AG04450 (cell line): ENCODE measurements at regions not wholly inside any gene's neighbourhood (a gene's known extent, or its start where the extent isn't known, plus 50 kb on each side); places are given as distances from the start of the nearest gene placed in this dataset.
"Not testable (repeated sequence)": the region's sequence is repeated elsewhere in the genome, so short reads cannot be mapped to it uniquely, and the experiment has no call there.

Experiments
- CTCF ChIA-PET: fragments of 300-600, 350-600 bp; formaldehyde crosslinking; extraction: SDS; loops from one replicate; lab custom pipeline; 2022; ENCODE audit warnings: antibody characterized with exemption, inconsistent platforms; lab: Charles Lee
- POLR2A ChIA-PET: fragments of 350-600 bp; formaldehyde crosslinking; extraction: SDS; loops from one replicate; lab custom pipeline; 2021; ENCODE audit warnings: antibody characterized with exemption, inconsistent platforms; lab: Yijun Ruan, JAX
- DNase-seq: peaks from one replicate; pipeline ENCODE4 v3.0.0-alpha.2; 2011; ENCODE audit warnings: low read depth, low spot score
- H3K27ac ChIP-seq: one replicate; pipeline ENCODE4 v1.5.1; 2012; ENCODE audit warnings: low read depth, low read length, control low read depth
- H3K27me3 ChIP-seq: one replicate; pipeline ENCODE4 v1.6.0; 2012; ENCODE audit warnings: low read length; ENCODE audit not compliant: control insufficient read depth, insufficient read depth
- H3K4me3 ChIP-seq: 2 replicates; pipeline ENCODE4 v1.5.1; 2011; ENCODE audit warnings: mild to moderate bottlenecking, low read depth, low read length, control low read depth
- H3K9me3 ChIP-seq: 2 replicates; pipeline ENCODE4 v1.5.1; 2012; ENCODE audit warnings: low read length; ENCODE audit not compliant: control insufficient read depth, insufficient read depth
- CTCF ChIP-seq: IDR thresholded peaks from 2 replicates; pipeline ENCODE4 v1.5.1; 2011; ENCODE audit warnings: low read depth, low read length, control low read depth, inconsistent platforms

- no peak for TF ChIP-seq CTCF
- CTCF ChIA-PET, result interaction anchor here (1.1 kb wide), 1 partner anchor 104 kb away, joined by 3 read pairs; no protein-coding TSS in a partner anchor
- Histone ChIP-seq H3K4me3 (no peak overlapping the region), H3K9me3 (no peaks in the 10 kb centered on the region), H3K27me3 (no peaks in the 10 kb centered on the region), H3K27ac (no peak overlapping the region)
- no peak for DNase-seq
- POLR2A ChIA-PET, result no interaction called here
Observed at GRCh38 chr2:18046017-18046416, 167.6 kb downstream of the KCNS3 start.

GRCh38 chr2:18045230-18045629 lies 166.8 kb downstream of the KCNS3 start:
- Histone ChIP-seq H3K27me3 (no peaks in the 10 kb centered on the region), H3K4me3 (no peak overlapping the region), H3K27ac (no peak overlapping the region), H3K9me3 (no peaks in the 10 kb centered on the region)
- TF ChIP-seq CTCF, result no peak
- CTCF ChIA-PET, result interaction anchor here (1.1 kb wide), 1 partner anchor 105 kb away, joined by 3 read pairs; no protein-coding TSS in a partner anchor
- DNase-seq, result no peak
- POLR2A ChIA-PET, result interaction anchor here (0.8 kb wide), 1 partner anchor 290 kb away, joined by 6 read pairs; no protein-coding TSS in a partner anchor

- DNase-seq, H3K27me3 ChIP-seq, H3K27ac ChIP-seq, CTCF ChIA-PET, H3K9me3 ChIP-seq, POLR2A ChIA-PET, H3K4me3 ChIP-seq: not testable (repeated sequence)
Observed at GRCh38 chr2:18017381-18017780, 138.9 kb downstream of the KCNS3 start.

- DNase-seq, result no peak
- ChIA-PET CTCF (no interaction called here), POLR2A (no interaction called here)
- Histone ChIP-seq H3K27ac (no peak overlapping the region), H3K9me3 (no peaks in the 10 kb centered on the region), H3K4me3 (no peak overlapping the region), H3K27me3 (peaks cover 4% of the 10 kb centered on the region)
- no peak for TF ChIP-seq CTCF
Observed at GRCh38 chr2:18009891-18010290, 131.4 kb downstream of the KCNS3 start.

- POLR2A ChIA-PET, result no interaction called here
- CTCF ChIA-PET, result no interaction called here
- no peak for TF ChIP-seq CTCF
- no peak overlapping the region for H3K27ac ChIP-seq
- no peaks in the 10 kb centered on the region; the same call in 1 of the 2 replicates for H3K9me3 ChIP-seq
- DNase-seq, result no peak
- H3K4me3 ChIP-seq, result no peak overlapping the region
- H3K27me3 ChIP-seq, result peaks cover 4% of the 10 kb centered on the region
Observed at GRCh38 chr2:18005411-18005810, 126.9 kb downstream of the KCNS3 start.
